Breast epithelium (tissue), 3 donors: ENCODE measurements at regions not wholly inside any gene's neighbourhood (a gene's known extent, or its start where the extent isn't known, plus 50 kb on each side); places are given as distances from the start of the nearest gene placed in this dataset.

Experiments used
- CTCF ChIP-seq, 3 donors: fragments of 450-650 bp; IDR thresholded peaks; one replicate each; pipeline ENCODE4 v1.5.1; 2016 to 2017; ENCODE audit warnings: antibody characterized with exemption in 3 of 3, mild to moderate bottlenecking in 3 of 3, moderate library complexity in 3 of 3
- POLR2A ChIP-seq: fragments of 450-650 bp; IDR thresholded peaks from one replicate; pipeline ENCODE4 v1.6.1; 2016; ENCODE audit warnings: antibody characterized with exemption, mild to moderate bottlenecking, moderate library complexity
- POLR2AphosphoS5 ChIP-seq, 3 donors: sonication (generic); formaldehyde crosslinking; IDR thresholded peaks; one replicate each; pipeline ENCODE4 v1.6.1; 2017; ENCODE audit warnings: antibody characterized with exemption in 3 of 3

- TF ChIP-seq CTCF (IDR thresholded peaks at IDR 0.05): no peak
- TF ChIP-seq POLR2A: no peak
- TF ChIP-seq POLR2AphosphoS5 (IDR thresholded peaks at IDR 0.05): no peak
Measured at GRCh38 chr10:4429571-4429970, 396.4 kb upstream of the AKR1E2 start.
